ENCODE measurements at regions not wholly inside any gene's neighbourhood (a gene's known extent, or its start where the extent isn't known, plus 50 kb on each side); places are given as distances from the start of the nearest gene placed in this dataset.

DNA sequence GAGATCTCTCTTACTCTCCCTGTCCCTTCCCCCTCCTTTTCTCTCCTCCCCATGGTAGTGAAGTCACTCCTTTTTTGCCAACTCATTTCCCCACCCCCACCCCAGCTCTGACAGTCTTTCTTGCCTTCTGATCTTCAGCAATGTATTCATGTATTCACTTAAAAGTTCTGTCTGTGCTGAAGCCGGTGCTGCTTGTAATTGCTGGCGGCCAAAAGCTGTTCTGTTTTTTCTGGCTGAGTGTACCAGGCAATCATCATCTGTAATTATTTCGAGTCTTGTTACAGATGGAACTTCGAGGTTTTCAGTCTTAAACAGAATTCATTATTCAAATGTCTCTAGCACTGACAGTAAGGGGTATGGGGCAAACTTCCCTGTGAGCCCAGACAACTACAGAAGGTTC lies 99.5 kb downstream of the SPATA19 start:
- TF ChIP-seq, protein P1, sequence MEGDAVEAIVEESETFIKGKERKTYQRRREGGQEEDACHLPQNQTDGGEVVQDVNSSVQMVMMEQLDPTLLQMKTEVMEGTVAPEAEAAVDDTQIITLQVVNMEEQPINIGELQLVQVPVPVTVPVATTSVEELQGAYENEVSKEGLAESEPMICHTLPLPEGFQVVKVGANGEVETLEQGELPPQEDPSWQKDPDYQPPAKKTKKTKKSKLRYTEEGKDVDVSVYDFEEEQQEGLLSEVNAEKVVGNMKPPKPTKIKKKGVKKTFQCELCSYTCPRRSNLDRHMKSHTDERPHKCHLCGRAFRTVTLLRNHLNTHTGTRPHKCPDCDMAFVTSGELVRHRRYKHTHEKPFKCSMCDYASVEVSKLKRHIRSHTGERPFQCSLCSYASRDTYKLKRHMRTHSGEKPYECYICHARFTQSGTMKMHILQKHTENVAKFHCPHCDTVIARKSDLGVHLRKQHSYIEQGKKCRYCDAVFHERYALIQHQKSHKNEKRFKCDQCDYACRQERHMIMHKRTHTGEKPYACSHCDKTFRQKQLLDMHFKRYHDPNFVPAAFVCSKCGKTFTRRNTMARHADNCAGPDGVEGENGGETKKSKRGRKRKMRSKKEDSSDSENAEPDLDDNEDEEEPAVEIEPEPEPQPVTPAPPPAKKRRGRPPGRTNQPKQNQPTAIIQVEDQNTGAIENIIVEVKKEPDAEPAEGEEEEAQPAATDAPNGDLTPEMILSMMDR (IDR thresholded peaks at IDR 0.05): no peak
- no peak for TF ChIP-seq POLR2A (IDR thresholded peaks at IDR 0.05)
